Upper lobe of left lung (tissue), 4 donors: ENCODE measurements at regions not wholly inside any gene's neighbourhood (a gene's known extent, or its start where the extent isn't known, plus 50 kb on each side); places are given as distances from the start of the nearest gene placed in this dataset.

Experiments
- EP300 ChIP-seq, 4 donors: sonication (generic); formaldehyde crosslinking; IDR thresholded peaks; one replicate each; pipeline ENCODE4 v1.5.1; 2017; ENCODE audit warnings: antibody characterized with exemption in 4 of 4, control low read depth in 2 of 4
- TF ChIP-seq, protein P1 (sequence below), 6 experiments: fragments of 450-650 bp in 4 of 6; fragments of 200-600 bp in 2 of 6; sonication (generic) in 2 of 6; IDR thresholded peaks; one replicate each; pipeline ENCODE4 v1.5.1; 2016 to 2019; ENCODE audit warnings: antibody characterized with exemption in 6 of 6

DNA sequence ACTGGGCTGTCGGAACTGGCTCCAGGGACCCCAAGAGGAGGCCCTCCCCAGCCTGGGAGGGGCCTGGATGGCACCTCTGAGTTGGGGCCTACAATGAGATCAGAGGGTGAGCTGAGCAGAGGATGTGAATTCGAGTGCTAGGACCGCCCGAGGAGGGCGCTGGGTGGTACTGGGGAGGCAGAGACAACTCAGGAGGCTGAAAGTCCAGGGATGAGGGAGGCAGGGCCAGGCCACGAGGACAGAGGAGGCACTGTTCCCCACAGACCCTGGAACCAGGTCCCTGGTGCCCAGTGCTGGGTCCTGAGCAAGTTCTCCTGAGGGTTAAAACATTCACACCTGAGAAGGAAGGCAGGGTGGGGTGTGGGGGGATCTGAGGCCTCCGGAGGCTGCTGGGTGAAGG, 218.0 kb downstream of the CTTN start:
- TF ChIP-seq, protein P1, sequence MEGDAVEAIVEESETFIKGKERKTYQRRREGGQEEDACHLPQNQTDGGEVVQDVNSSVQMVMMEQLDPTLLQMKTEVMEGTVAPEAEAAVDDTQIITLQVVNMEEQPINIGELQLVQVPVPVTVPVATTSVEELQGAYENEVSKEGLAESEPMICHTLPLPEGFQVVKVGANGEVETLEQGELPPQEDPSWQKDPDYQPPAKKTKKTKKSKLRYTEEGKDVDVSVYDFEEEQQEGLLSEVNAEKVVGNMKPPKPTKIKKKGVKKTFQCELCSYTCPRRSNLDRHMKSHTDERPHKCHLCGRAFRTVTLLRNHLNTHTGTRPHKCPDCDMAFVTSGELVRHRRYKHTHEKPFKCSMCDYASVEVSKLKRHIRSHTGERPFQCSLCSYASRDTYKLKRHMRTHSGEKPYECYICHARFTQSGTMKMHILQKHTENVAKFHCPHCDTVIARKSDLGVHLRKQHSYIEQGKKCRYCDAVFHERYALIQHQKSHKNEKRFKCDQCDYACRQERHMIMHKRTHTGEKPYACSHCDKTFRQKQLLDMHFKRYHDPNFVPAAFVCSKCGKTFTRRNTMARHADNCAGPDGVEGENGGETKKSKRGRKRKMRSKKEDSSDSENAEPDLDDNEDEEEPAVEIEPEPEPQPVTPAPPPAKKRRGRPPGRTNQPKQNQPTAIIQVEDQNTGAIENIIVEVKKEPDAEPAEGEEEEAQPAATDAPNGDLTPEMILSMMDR (IDR thresholded peaks at IDR 0.05), result no peak
- no peak for TF ChIP-seq EP300 (IDR thresholded peaks at IDR 0.05)
